HUES64 (cell line): ENCODE measurements at regions not wholly inside any gene's neighbourhood (a gene's known extent, or its start where the extent isn't known, plus 50 kb on each side); places are given as distances from the start of the nearest gene placed in this dataset.

Experiments used
- H3K27ac ChIP-seq: 2 replicates; pipeline ENCODE4 v1.7.0; 2013; ENCODE audit warnings: low read depth, low read length, inconsistent platforms
- H3K27me3 ChIP-seq: 2 replicates; pipeline ENCODE4 v1.6.1; 2013; ENCODE audit warnings: mild to moderate bottlenecking, low read length; ENCODE audit not compliant: insufficient read depth
- H3K36me3 ChIP-seq: 2 replicates; pipeline ENCODE4 v1.6.1; 2013; ENCODE audit warnings: mild to moderate bottlenecking, low read length; ENCODE audit not compliant: insufficient read depth
- H3K4me1 ChIP-seq: 2 replicates; pipeline ENCODE4 v1.6.1; 2013; ENCODE audit warnings: mild to moderate bottlenecking, low read length, moderate library complexity; ENCODE audit not compliant: insufficient read depth
- H3K4me3 ChIP-seq: 2 replicates; pipeline ENCODE4 v1.5.1; 2013; ENCODE audit warnings: mild to moderate bottlenecking, low read length, moderate library complexity
- H3K9ac ChIP-seq: 2 replicates; pipeline ENCODE4 v1.6.1; 2013; ENCODE audit warnings: mild to moderate bottlenecking, low read depth, low read length
- H3K9me3 ChIP-seq: 2 replicates; pipeline ENCODE4 v1.6.1; 2013; ENCODE audit warnings: low read depth, low read length; ENCODE audit not compliant: insufficient read depth
- WGBS: fragments of 150-250, 120-280 bp; methylation state at CpG from one replicate; pipeline ENCODE4 v1.1.7; 2013; ENCODE audit warnings: missing lambda C conversion rate; 5-methylcytosine and 5-hydroxymethylcytosine counted together

GRCh38 chr13:106152047-106152446 is 383.4 kb downstream of the EFNB2 start:
- 95% methylated on average over 3 of the region's 3 CpGs for WGBS
- H3K4me3 ChIP-seq = no peak overlapping the region
- no peak overlapping the region for H3K9ac ChIP-seq
- no peak overlapping the region for H3K27ac ChIP-seq
- no peaks in the 10 kb centered on the region for H3K27me3 ChIP-seq
- H3K9me3 ChIP-seq = no peaks in the 10 kb centered on the region
- no peaks in the 10 kb centered on the region for H3K36me3 ChIP-seq
- H3K4me1 ChIP-seq = peaks cover 18% of the 10 kb centered on the region; the same call in 1 of the 2 replicates

GRCh38 chr13:106151056-106151699 is 384.3 kb downstream of the EFNB2 start:
- Histone ChIP-seq H3K36me3 (no peaks in the 10 kb centered on the region), H3K4me3 (no peak overlapping the region), H3K27me3 (no peaks in the 10 kb centered on the region), H3K9ac (no peak overlapping the region), H3K9me3 (no peaks in the 10 kb centered on the region), H3K4me1 (peaks cover 17% of the 10 kb centered on the region; the same call in 1 of the 2 replicates), H3K27ac (no peak overlapping the region)
- WGBS = 68% methylated on average over 2 of the region's 3 CpGs

- H3K9ac ChIP-seq = no peak overlapping the region
- no peaks in the 10 kb centered on the region for H3K9me3 ChIP-seq
- H3K4me3 ChIP-seq = no peak overlapping the region
- WGBS = 93% methylated on average over 2 of the region's 2 CpGs
- H3K27ac ChIP-seq = no peak overlapping the region
- peaks cover 31% of the 10 kb centered on the region for H3K4me1 ChIP-seq
- no peaks in the 10 kb centered on the region for H3K36me3 ChIP-seq
- H3K27me3 ChIP-seq = no peaks in the 10 kb centered on the region
Measured at GRCh38 chr13:106145997-106146864, 389.2 kb downstream of the EFNB2 start.

GRCh38 chr13:106145070-106145469 is 390.4 kb downstream of the EFNB2 start:
- Histone ChIP-seq H3K4me1 (peaks cover 27% of the 10 kb centered on the region), H3K27me3 (no peaks in the 10 kb centered on the region), H3K9ac (no peak overlapping the region), H3K4me3 (no peak overlapping the region), H3K36me3 (no peaks in the 10 kb centered on the region), H3K9me3 (no peaks in the 10 kb centered on the region), H3K27ac (peak overlapping the region; percentile 0; the same call in 1 of the 2 replicates)
- WGBS = 88% methylated on average over 1 of the region's 1 CpG

- H3K27ac ChIP-seq = peak overlapping the region; percentile 32; the same call in 1 of the 2 replicates
- WGBS = 88% methylated on average over 2 of the region's 2 CpGs
- no peaks in the 10 kb centered on the region for H3K27me3 ChIP-seq
- no peaks in the 10 kb centered on the region for H3K9me3 ChIP-seq
- no peaks in the 10 kb centered on the region for H3K36me3 ChIP-seq
- no peak overlapping the region for H3K4me3 ChIP-seq
- H3K4me1 ChIP-seq = peaks cover 27% of the 10 kb centered on the region
- H3K9ac ChIP-seq = no peak overlapping the region
Measured at GRCh38 chr13:106143930-106144709, 391.3 kb downstream of the EFNB2 start.

GRCh38 chr13:106143392-106143791 is 392.1 kb downstream of the EFNB2 start:
- Histone ChIP-seq H3K27me3 (no peaks in the 10 kb centered on the region), H3K9me3 (no peaks in the 10 kb centered on the region), H3K4me3 (no peak overlapping the region), H3K27ac (no peak overlapping the region; the same call in none of the 2 replicates), H3K36me3 (no peaks in the 10 kb centered on the region), H3K9ac (no peak overlapping the region), H3K4me1 (peaks cover 27% of the 10 kb centered on the region)
- WGBS = 97% methylated on average over 2 of the region's 2 CpGs

- no peaks in the 10 kb centered on the region for H3K9me3 ChIP-seq
- H3K36me3 ChIP-seq = no peaks in the 10 kb centered on the region
- H3K27me3 ChIP-seq = no peaks in the 10 kb centered on the region
- no peak overlapping the region for H3K4me3 ChIP-seq
- no peak overlapping the region for H3K9ac ChIP-seq
- peaks cover 27% of the 10 kb centered on the region for H3K4me1 ChIP-seq
- no peak overlapping the region for H3K27ac ChIP-seq
- WGBS = 95% methylated on average over 1 of the region's 1 CpG
Measured at GRCh38 chr13:106140476-106140875, 395.0 kb downstream of the EFNB2 start.

GRCh38 chr13:106139942-106140341 is 395.5 kb downstream of the EFNB2 start:
- no peak overlapping the region for H3K9ac ChIP-seq
- no peaks in the 10 kb centered on the region for H3K36me3 ChIP-seq
- peaks cover 24% of the 10 kb centered on the region for H3K4me1 ChIP-seq
- H3K27ac ChIP-seq = no peak overlapping the region
- H3K4me3 ChIP-seq = no peak overlapping the region
- no peaks in the 10 kb centered on the region for H3K27me3 ChIP-seq
- H3K9me3 ChIP-seq = no peaks in the 10 kb centered on the region
- WGBS = 90% methylated on average over 2 of the region's 3 CpGs

- Histone ChIP-seq H3K27ac (no peak overlapping the region), H3K36me3 (no peaks in the 10 kb centered on the region)
- 93% methylated on average over 4 of the region's 4 CpGs for WGBS
Measured at GRCh38 chr13:106139377-106139776, 396.1 kb downstream of the EFNB2 start.

GRCh38 chr13:106138620-106139019 is 396.8 kb downstream of the EFNB2 start:
- no peaks in the 10 kb centered on the region for H3K36me3 ChIP-seq
- 0 out of 2 replicates have a peak, but pooled peaks cover 2% of the 10 kb centered on the region for H3K9me3 ChIP-seq
- H3K4me3 ChIP-seq = no peak overlapping the region
- H3K27me3 ChIP-seq = no peaks in the 10 kb centered on the region
- H3K27ac ChIP-seq = no peak overlapping the region
- H3K4me1 ChIP-seq = peaks cover 11% of the 10 kb centered on the region
- H3K9ac ChIP-seq = no peak overlapping the region

More at GRCh38 chr13:106139377-106139776, 396.1 kb downstream of the EFNB2 start:
- Histone ChIP-seq H3K9me3 (no peaks in the 10 kb centered on the region), H3K4me1 (peaks cover 18% of the 10 kb centered on the region), H3K9ac (no peak overlapping the region), H3K4me3 (no peak overlapping the region), H3K27me3 (no peaks in the 10 kb centered on the region)

GRCh38 chr13:106133025-106133424 is 402.4 kb downstream of the EFNB2 start:
- H3K4me3 ChIP-seq = no peak overlapping the region
- WGBS = 94% methylated on average over 2 of the region's 2 CpGs
- H3K27me3 ChIP-seq = no peaks in the 10 kb centered on the region
- H3K4me1 ChIP-seq = no peaks in the 10 kb centered on the region
- no peaks in the 10 kb centered on the region for H3K36me3 ChIP-seq
- peaks cover 6% of the 10 kb centered on the region; the same call in 1 of the 2 replicates for H3K9me3 ChIP-seq
- no peak overlapping the region for H3K27ac ChIP-seq
- no peak overlapping the region for H3K9ac ChIP-seq
